HFFc6 (cell line): ENCODE measurements at regions not wholly inside any gene's neighbourhood (a gene's known extent, or its start where the extent isn't known, plus 50 kb on each side); places are given as distances from the start of the nearest gene placed in this dataset.
"Not testable (repeated sequence)": the region's sequence is repeated elsewhere in the genome, so short reads cannot be mapped to it uniquely, and the experiment has no call there.

Experiments used
- DNase-seq: peaks from one replicate; pipeline ENCODE4 v3.0.0-alpha.2; 2018
- H3K27ac Mint-ChIP-seq: 2 replicates; pipeline ENCODE4 v1.8.0; 2020; ENCODE audit warnings: mild to moderate bottlenecking, mixed read lengths
- H3K27me3 Mint-ChIP-seq: 2 replicates; pipeline ENCODE4 v1.8.0; 2021; ENCODE audit warnings: mild to moderate bottlenecking, moderate library complexity, mixed read lengths; ENCODE audit not compliant: insufficient read depth
- H3K36me3 Mint-ChIP-seq: 2 replicates; pipeline ENCODE4 v1.8.0; 2021; ENCODE audit warnings: low read depth, mixed read lengths
- H3K4me1 Mint-ChIP-seq: 2 replicates; pipeline ENCODE4 v1.8.0; 2020; ENCODE audit warnings: low read depth, mixed read lengths
- H3K4me3 Mint-ChIP-seq: 2 replicates; pipeline ENCODE4 v1.8.0; 2020; ENCODE audit warnings: mild to moderate bottlenecking, moderate library complexity, mixed read lengths
- H3K9me3 Mint-ChIP-seq: 2 replicates; pipeline ENCODE4 v1.8.0; 2020; ENCODE audit warnings: mild to moderate bottlenecking, mixed read lengths
- CTCF ChIP-seq: fragments of 200-600 bp; sonication (generic); IDR thresholded peaks from 2 replicates; pipeline ENCODE4 v1.5.0; 2021; ENCODE audit warnings: antibody characterized with exemption, mild to moderate bottlenecking

DNA sequence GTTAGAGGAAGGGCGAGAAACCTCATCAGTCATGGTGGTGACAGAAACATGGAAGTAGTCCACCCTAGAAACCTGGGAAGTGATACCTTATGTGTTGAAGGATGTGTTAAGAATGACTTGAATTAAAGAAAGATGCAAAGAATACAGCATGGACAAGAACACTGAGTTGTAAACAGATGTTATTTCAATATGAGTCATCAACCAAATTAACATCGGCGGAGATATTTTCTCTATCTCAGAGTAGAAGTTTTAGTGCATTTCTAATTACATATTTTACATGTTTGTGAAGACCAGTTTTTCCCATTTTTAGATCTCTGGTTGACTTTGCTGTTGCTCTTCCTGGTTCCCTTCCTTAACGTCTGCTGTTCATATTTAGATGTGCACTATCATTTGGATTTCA is 268.8 kb upstream of the TBL1XR1 start:
- Mint-ChIP-seq H3K27me3 (peaks cover 1% of the 10 kb centered on the region; the same call in 1 of the 2 replicates), H3K4me3 (no peak overlapping the region), H3K9me3 (no peaks in the 10 kb centered on the region), H3K27ac (no peak overlapping the region), H3K4me1 (peaks cover 81% of the 10 kb centered on the region), H3K36me3 (no peaks in the 10 kb centered on the region)
- no peak for TF ChIP-seq CTCF
- no peak for DNase-seq

DNA sequence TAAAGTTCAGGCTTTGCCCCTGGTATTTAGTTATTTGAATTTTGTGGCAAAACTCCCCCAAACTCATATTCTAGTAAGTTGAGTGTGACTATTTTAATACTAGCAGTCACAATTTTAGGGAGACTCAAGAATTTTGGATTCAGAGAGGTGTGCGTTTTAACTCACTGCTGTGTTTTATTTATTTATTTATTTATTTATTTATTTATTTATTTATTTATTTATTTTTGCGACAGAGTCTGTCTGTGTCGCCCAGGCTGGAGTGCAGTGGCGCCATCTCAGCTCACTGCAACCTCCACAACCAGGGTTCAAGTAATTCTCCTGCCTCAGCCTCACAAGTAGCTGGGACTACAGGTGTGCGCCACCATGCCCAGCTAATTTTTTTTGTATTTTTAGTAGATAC is 269.3 kb upstream of the TBL1XR1 start:
- DNase-seq, H3K4me3 Mint-ChIP-seq, H3K9me3 Mint-ChIP-seq, H3K27ac Mint-ChIP-seq, H3K36me3 Mint-ChIP-seq, H3K27me3 Mint-ChIP-seq: not testable (repeated sequence)
- H3K4me1 Mint-ChIP-seq, result peaks cover 81% of the 10 kb centered on the region

DNA sequence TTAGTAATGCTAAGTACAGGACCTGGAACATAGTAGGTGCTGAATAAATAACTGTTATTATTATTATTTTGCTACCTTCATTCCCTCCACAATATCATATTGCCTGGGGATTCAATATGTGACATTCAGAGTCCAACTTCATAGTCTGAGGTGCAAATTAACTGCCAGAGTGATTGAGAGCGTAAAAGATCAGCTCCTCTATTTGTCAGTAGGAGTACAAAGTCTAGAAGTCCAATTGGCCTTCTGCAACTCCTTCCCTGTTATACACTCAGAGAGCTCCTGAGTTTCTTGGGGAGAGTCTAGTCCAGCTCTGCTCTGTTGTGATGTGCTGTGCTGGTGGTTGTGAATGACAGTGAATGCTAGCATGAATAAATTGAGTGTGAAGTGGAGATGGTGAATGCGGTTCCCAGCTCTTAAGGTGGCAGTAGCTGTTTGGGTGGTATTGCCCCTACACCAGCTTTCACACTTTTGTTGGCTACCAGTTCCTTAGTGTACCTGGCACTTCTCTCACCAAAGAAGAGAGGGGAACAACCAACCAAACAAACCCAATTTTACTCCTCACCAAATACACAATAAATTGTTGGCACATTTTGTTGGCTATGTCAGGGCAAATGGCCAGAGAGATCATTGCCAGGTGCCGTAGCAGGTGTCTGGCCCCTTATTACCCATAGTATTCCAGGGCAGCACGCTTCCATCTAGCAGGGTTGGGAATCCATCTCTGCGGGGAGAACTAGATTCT is 270.1 kb upstream of the TBL1XR1 start:
- H3K4me1 Mint-ChIP-seq, result peaks cover 81% of the 10 kb centered on the region
- TF ChIP-seq CTCF, result no peak
- H3K36me3 Mint-ChIP-seq, result no peaks in the 10 kb centered on the region
- no peak overlapping the region for H3K27ac Mint-ChIP-seq
- H3K9me3 Mint-ChIP-seq, result no peaks in the 10 kb centered on the region
- no peak overlapping the region for H3K4me3 Mint-ChIP-seq
- DNase-seq, result no peak
- peaks cover 1% of the 10 kb centered on the region for H3K27me3 Mint-ChIP-seq

DNA sequence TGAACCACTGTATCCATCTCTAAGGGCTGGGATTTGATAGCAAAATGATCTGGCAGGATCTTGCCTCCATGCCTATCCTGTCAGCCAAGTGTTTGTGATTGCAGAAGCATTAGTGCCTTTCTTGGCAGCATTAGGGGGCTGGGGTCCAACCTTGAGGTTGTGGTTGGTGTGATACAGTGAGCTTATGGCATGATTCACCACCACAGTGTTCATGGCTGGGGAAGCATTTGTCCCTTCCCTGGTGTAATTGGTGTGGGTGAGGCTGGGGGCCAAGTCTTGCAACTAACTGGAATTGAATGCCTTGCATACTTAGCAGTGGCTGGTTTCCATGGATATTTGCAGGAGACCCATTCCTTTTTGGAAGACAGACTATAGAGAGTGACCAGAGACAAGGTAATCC is 271.0 kb upstream of the TBL1XR1 start:
- no peak for TF ChIP-seq CTCF
- Mint-ChIP-seq H3K9me3 (no peaks in the 10 kb centered on the region), H3K27me3 (peaks cover 1% of the 10 kb centered on the region), H3K4me3 (peak overlapping the region; percentile 37), H3K36me3 (no peaks in the 10 kb centered on the region), H3K27ac (peak overlapping the region; percentile 76), H3K4me1 (peaks cover 72% of the 10 kb centered on the region)
- DNase-seq, result peak; percentile 87

- H3K27ac Mint-ChIP-seq, result peak overlapping the region; percentile 45
- H3K4me3 Mint-ChIP-seq, result no peak overlapping the region
- peaks cover 67% of the 10 kb centered on the region for H3K4me1 Mint-ChIP-seq
- peaks cover 1% of the 10 kb centered on the region for H3K27me3 Mint-ChIP-seq
- no peak for TF ChIP-seq CTCF
- peak; percentile 45 for DNase-seq
- H3K9me3 Mint-ChIP-seq, result no peaks in the 10 kb centered on the region
- H3K36me3 Mint-ChIP-seq, result no peaks in the 10 kb centered on the region
These were observed 271.5 kb upstream of the TBL1XR1 start for GRCh38 chr3:177468816-177469215.

- no peak for TF ChIP-seq CTCF
- H3K4me3 Mint-ChIP-seq, result no peak overlapping the region
- no peak for DNase-seq
- H3K4me1 Mint-ChIP-seq, result peaks cover 63% of the 10 kb centered on the region
- peaks cover 1% of the 10 kb centered on the region for H3K27me3 Mint-ChIP-seq
- H3K36me3 Mint-ChIP-seq, result no peaks in the 10 kb centered on the region
- H3K27ac Mint-ChIP-seq, result peak overlapping the region; percentile 45; the same call in 1 of the 2 replicates
- H3K9me3 Mint-ChIP-seq, result no peaks in the 10 kb centered on the region
These were observed 271.9 kb upstream of the TBL1XR1 start for GRCh38 chr3:177469216-177469615.
